ENCODE measurements at regions not wholly inside any gene's neighbourhood (a gene's known extent, or its start where the extent isn't known, plus 50 kb on each side); places are given as distances from the start of the nearest gene placed in this dataset.
"Not testable (repeated sequence)": the region's sequence is repeated elsewhere in the genome, so short reads cannot be mapped to it uniquely, and the experiment has no call there.

- DNase-seq = not testable (repeated sequence)
These were observed 82.7 kb upstream of the METTL9 start for GRCh38 chr16:21516705-21517040.

- not testable (repeated sequence) for DNase-seq
These were observed 82.1 kb upstream of the METTL9 start for GRCh38 chr16:21517263-21517662.

DNA sequence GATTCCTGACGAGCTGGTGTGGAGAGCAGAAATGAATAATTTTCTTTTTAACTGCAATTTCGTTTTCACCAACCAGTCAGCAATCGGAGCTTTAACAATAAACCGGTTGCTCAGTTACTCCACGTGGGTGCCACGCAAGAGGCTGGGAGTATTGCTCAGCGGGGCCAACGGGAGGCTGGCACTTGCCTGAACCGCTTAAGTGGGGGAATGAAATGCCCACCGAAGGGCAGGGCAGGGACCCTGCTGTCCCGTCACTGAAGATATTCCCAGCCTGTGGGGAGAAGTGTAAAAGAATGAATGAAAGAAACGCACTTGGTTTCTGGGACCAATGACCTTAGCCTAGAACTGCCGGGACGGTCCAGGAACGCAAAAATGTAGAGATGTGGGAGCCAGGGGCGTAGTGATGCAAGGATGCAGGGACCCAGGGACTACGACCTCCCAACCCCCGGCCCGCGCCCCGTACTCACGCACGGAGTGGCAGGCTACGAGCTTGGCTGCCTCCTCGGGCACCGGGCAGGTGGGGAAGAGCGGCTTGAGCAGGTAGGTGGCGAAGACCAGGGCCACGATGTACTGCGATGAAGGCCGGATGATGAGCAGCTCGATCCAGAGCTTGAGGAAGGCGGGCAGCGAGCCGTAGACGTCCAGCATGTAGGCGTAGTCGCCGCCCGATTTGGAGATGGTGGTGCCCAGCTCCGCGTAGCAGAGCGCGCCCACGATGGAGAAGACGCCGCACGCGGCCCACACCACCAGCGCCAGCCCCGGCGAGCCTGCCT lies 79.8 kb upstream of the METTL9 start:
- DNase-seq = not testable (repeated sequence)

GRCh38 chr16:21520134-21521047 lies 79.0 kb upstream of the METTL9 start:
- DNase-seq = peak; percentile 92

- DNase-seq = not testable (repeated sequence)
These were observed 78.4 kb upstream of the METTL9 start for GRCh38 chr16:21521048-21521389.

GRCh38 chr16:21521390-21522143 lies 77.8 kb upstream of the METTL9 start:
- DNase-seq = not testable (repeated sequence)

DNA sequence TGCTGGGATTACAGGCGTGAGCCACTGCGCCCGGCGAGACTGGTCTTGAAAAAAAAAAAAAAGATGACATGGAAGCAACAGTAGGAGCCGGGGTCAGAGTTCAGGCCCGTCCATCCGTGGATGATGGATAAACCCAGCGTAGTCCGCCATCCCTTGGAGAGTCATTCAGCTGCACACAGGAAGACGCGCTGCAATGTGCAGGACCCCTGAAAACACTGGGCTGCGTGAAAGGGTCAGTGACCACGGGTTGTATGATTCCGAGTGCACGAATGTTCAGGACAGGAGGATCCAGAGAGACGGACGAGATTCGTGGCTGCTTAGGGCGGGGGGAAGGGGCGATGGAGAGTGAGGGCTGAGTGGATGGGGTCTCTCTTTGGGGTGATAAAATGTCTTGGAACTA lies 76.5 kb upstream of the METTL9 start:
- not testable (repeated sequence) for DNase-seq

- DNase-seq = no peak
These were observed 75.8 kb upstream of the METTL9 start for GRCh38 chr16:21523411-21524067.

DNA sequence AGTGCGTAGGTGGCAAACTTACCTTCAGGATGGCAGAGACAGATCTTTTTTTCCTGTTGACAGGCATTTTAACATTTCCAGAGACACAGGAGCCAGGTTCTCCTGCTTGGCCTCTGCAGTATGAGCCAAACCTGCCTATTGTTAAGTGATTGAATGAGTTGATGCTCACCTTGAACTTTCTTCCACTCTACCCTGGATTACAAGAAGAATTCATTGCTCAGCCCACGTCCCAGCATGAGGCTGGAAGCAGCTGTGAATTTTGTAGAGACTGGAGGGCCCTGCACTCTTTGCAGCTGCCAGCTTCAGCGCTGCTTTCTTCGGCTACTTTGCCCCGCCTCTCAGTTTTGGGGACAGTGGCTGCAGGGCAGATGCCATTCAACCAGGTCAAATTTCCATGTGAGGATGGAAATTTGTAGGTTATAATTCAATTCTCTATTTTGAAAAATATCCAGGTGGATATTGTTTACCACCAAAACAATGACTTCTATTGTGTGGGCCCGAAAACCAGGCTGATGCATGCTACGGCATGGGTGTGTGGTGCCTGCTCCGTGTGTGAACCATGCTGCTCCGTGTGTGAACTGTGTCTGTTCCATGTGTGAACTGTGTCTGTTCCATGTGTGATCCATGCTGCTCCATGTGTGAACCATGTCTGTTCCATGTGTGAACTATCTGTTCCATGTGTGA lies 75.2 kb upstream of the METTL9 start:
- no peak for DNase-seq

GRCh38 chr16:21524752-21525028 lies 74.7 kb upstream of the METTL9 start:
- not testable (repeated sequence) for DNase-seq

GRCh38 chr16:21525029-21525895 lies 74.1 kb upstream of the METTL9 start:
- DNase-seq = not testable (repeated sequence)

- not testable (repeated sequence) for DNase-seq
These were observed 73.1 kb upstream of the METTL9 start for GRCh38 chr16:21525956-21526922.

- DNase-seq = no peak
These were observed 72.2 kb upstream of the METTL9 start for GRCh38 chr16:21526923-21527807.

DNA sequence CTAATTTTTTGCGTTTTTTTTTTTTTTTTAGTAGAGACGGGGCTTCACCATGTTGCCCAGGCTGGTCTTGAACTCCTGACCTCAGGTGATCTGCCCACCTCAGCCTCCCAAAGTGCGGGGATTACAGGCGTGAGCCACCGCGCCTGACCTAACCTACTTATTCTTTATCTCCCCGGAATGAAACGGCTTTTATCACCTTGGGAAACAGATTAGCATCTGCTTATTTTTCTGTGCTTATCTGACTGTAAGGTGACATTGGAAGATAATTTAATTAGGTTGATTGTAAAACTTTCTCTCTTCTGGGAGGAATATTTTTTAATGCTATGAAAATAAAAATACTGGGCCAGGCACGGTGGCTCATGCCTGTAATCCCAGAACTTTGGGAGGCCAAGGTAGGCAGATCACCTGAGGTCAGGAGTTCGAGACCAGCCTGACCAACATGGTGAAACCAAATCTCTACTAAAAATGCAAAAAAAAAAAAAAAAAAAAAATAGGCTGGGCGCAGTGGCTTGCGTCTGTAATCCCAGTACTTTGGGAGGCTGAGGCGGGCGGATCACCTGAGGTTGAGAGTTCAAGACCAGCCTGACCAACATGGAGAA lies 70.2 kb upstream of the METTL9 start:
- DNase-seq = not testable (repeated sequence)

DNA sequence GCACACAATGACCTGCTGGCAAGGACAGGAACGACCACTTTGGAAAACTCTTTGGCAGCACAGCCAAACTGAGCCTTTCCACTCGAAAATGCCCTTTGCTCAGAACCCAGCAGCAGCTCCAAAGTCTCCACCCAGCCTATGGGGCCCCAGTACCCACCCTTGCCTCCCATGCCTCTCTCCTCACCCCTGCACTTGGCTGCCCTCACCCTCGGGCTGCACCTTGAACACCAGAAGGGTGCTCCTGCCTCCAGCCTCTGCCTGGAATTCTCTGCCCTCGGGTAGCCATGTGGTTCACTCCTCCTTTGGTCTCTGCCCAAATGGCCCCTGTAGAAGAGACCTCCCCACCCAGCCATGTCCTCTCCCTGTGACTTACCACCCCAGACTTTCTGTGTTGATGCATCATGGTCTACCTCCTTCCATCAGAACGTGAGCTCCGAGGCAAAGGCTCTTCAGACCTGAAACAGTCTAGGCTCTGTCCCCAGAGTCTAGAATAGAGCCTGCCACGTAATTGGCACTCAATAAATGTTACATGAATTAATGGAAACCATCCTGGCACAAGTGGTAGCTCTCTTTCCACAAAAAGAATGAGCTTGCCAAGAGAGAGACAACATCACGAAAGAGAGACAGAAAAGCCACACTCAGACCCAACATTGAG lies 68.5 kb upstream of the METTL9 start:
- DNase-seq = not testable (repeated sequence)

DNA sequence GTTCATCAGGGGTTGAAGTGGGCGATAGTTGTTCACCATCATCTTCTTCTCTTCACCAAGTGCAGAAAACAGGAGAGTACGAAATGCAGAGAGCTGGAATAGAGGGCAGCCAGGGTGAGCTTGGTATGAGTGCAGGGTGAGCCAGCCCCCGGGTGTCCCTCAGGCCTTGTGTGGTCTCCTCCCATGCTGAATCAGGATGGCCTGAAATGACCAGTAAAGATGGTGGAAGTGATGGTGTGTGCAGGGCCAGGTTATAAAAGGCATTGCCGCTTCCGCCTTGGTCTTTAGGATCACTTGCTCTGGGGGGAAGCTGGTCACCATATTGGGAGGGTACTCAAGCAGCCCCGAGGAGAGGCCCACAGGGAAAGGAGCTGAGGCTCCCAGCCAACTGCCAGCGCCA lies 66.4 kb upstream of the METTL9 start:
- not testable (repeated sequence) for DNase-seq

- not testable (repeated sequence) for DNase-seq
These were observed 65.9 kb upstream of the METTL9 start for GRCh38 chr16:21533474-21533873.

- DNase-seq = not testable (repeated sequence)
These were observed 64.8 kb upstream of the METTL9 start for GRCh38 chr16:21534561-21534960.
